T-cell (primary cell): ENCODE measurements at regions not wholly inside any gene's neighbourhood (a gene's known extent, or its start where the extent isn't known, plus 50 kb on each side); places are given as distances from the start of the nearest gene placed in this dataset.

Experiments
- ATAC-seq, 4 experiments: fragments of 200-7000 bp in 3 of 4; fragments of 150-1000 bp in 1 of 4; cut with Tn5 transposase; replicated peaks in 1 of 4; 1 replicate in 3 of 4; 2 replicates in 1 of 4; pipeline ENCODE4 v1.10.0; 2021; ENCODE audit warnings: moderate library complexity in 3 of 4, mild to moderate bottlenecking in 2 of 4, moderate number of reproducible peaks in 1 of 4
- CTCF ChIA-PET, 2 donors: fragments of 300-600 bp; sonication (Branson Sonifier 250); formaldehyde crosslinking; loops; one replicate each; lab custom pipeline; 2022; ENCODE audit warnings: antibody characterized with exemption in 2 of 2; lab: Charles Lee
- POLR2A ChIA-PET, 2 donors: fragments of 300-600 bp; sonication (Branson Sonifier 250); formaldehyde crosslinking; loops; one replicate each; lab custom pipeline; 2022; ENCODE audit warnings: antibody characterized with exemption in 2 of 2; lab: Charles Lee
- DNase-seq, 35 experiments: peaks; one replicate each; pipeline versions ENCODE4 v3.0.0 to v3.0.0-alpha.2; 2013 to 2023
- H3K27ac ChIP-seq: one replicate; pipeline ENCODE4 v1.5.1; 2013; ENCODE audit warnings: low read length
- H3K27me3 ChIP-seq, 2 experiments: replicated peaks in 1 of 2; 1 replicate in 1 of 2; 2 replicates in 1 of 2; pipeline versions ENCODE4 v1.6.1 to v1.7.0; 2013; ENCODE audit warnings: low read length in 1 of 2, mixed read lengths in 1 of 2; ENCODE audit not compliant: control insufficient read depth in 2 of 2, insufficient read depth in 2 of 2; ENCODE audit errors: extremely low read depth in 1 of 2
- H3K36me3 ChIP-seq, 2 donors: 1 replicate in 1 of 2; 2 replicates in 1 of 2; pipeline versions ENCODE4 v1.6.1 to v1.7.0; 2013; ENCODE audit warnings: low read length in 1 of 2; ENCODE audit not compliant: control insufficient read depth in 2 of 2, insufficient read depth in 1 of 2; ENCODE audit errors: extremely low read depth in 1 of 2
- H3K4me1 ChIP-seq, 2 experiments: 1 replicate in 1 of 2; 2 replicates in 1 of 2; pipeline versions ENCODE4 v1.6.1 to v1.7.0; 2013; ENCODE audit warnings: low read length in 2 of 2, mixed read lengths in 1 of 2; ENCODE audit not compliant: insufficient read depth in 2 of 2, control insufficient read depth in 1 of 2; ENCODE audit errors: extremely low read depth in 1 of 2
- H3K4me3 ChIP-seq, 2 donors: 1 replicate in 1 of 2; 2 replicates in 1 of 2; pipeline versions ENCODE4 v1.5.1 to v1.7.0; 2013; ENCODE audit warnings: mild to moderate bottlenecking in 2 of 2, low read length in 1 of 2, moderate library complexity in 1 of 2; ENCODE audit not compliant: control insufficient read depth in 1 of 2; ENCODE audit errors: extremely low read depth in 1 of 2
- H3K9me3 ChIP-seq: 2 replicates; pipeline ENCODE4 v1.7.0; 2013
- H3K27ac Mint-ChIP-seq, 2 donors: one replicate each; pipeline ENCODE4 v1.8.0; 2020 to 2021; ENCODE audit warnings: mild to moderate bottlenecking in 2 of 2, mixed read lengths in 2 of 2
- H3K27me3 Mint-ChIP-seq, 2 donors: one replicate each; pipeline ENCODE4 v1.8.0; 2021 to 2022; ENCODE audit warnings: mixed read lengths in 2 of 2
- H3K36me3 Mint-ChIP-seq: one replicate; pipeline ENCODE4 v1.8.0; 2021; ENCODE audit warnings: mixed read lengths
- H3K4me1 Mint-ChIP-seq, 3 donors: one replicate each; pipeline ENCODE4 v1.8.0; 2020 to 2022; ENCODE audit warnings: mixed read lengths in 3 of 3, mild to moderate bottlenecking in 1 of 3
- H3K4me3 Mint-ChIP-seq, 3 donors: one replicate each; pipeline ENCODE4 v1.8.0; 2020 to 2022; ENCODE audit warnings: mild to moderate bottlenecking in 3 of 3, mixed read lengths in 3 of 3, moderate library complexity in 3 of 3
- H3K9me3 Mint-ChIP-seq, 3 donors: one replicate each; pipeline ENCODE4 v1.8.0; 2020 to 2022; ENCODE audit warnings: mixed read lengths in 3 of 3
- WGBS: methylation state at CpG from one replicate; pipeline ENCODE4 v1.1.5; 2013; ENCODE audit warnings: missing lambda C conversion rate; ENCODE audit not compliant: insufficient coverage; 5-methylcytosine and 5-hydroxymethylcytosine counted together

DNA sequence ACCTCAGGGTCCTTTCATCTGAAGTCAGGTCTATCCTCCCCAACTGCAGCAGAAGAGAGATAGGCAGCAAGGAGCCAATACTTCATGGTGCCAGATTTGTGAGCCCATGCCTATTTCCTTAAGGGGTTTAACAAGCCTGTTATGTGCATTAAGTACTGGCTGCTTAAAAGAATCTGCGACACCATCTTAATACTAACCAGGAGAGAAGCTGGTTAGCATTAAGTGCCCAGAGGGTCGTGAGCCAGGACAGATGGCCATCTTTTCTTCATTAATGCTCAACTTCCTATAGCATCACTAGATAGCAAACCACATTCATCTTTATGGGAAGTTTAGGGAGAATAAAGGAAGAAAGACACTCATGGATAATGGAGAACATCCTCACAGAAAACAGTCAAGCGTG lies 289.1 kb downstream of the ETAA1 start:
- H3K27me3 Mint-ChIP-seq, result peaks cover 0 to 5% of the 10 kb centered on the region in 2 donors
- CTCF ChIA-PET, result no interaction called here
- no peaks in the 10 kb centered on the region for H3K36me3 ChIP-seq
- no peak overlapping the region for H3K4me3 Mint-ChIP-seq
- no peaks in the 10 kb centered on the region for H3K4me1 ChIP-seq
- no peaks in the 10 kb centered on the region for H3K9me3 ChIP-seq
- H3K27me3 ChIP-seq, result no peaks in the 10 kb centered on the region
- H3K4me1 Mint-ChIP-seq, result no peaks in the 10 kb centered on the region
- DNase-seq (no peak), ATAC-seq (no peak)
- no CpG with 5 or more reads among the region's 3 CpGs for WGBS
- H3K27ac ChIP-seq, result no peak overlapping the region
- H3K36me3 Mint-ChIP-seq, result no peaks in the 10 kb centered on the region
- POLR2A ChIA-PET, result no interaction called here
- no peak overlapping the region for H3K27ac Mint-ChIP-seq
- H3K4me3 ChIP-seq, result no peak overlapping the region
- no peaks in the 10 kb centered on the region for H3K9me3 Mint-ChIP-seq

DNA sequence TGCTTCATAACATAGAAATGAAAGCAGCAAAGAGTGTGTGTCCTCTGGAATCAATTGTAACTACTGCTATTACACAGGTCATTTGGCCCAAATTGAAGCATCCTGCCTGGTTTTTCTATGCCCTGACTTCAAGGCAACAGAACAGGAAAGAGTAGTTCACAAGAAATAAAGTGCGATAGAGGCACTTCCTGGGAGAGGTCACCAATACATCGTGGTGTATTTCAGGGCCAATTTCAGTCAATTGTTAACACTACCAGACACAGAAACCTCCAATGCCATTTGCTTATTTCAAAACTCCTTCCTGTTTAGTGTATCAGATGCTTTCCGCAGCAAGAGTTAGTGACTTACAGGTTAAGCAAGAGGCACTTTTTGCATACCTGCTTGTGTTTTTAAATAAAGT lies 292.1 kb downstream of the ETAA1 start:
- Histone ChIP-seq H3K27me3 (no peaks in the 10 kb centered on the region), H3K36me3 (no peaks in the 10 kb centered on the region), H3K4me1 (no peaks in the 10 kb centered on the region), H3K4me3 (no peak overlapping the region), H3K27ac (no peak overlapping the region), H3K9me3 (no peaks in the 10 kb centered on the region)
- H3K36me3 Mint-ChIP-seq, result no peaks in the 10 kb centered on the region
- ChIA-PET POLR2A (no interaction called here), CTCF (no interaction called here)
- no peak overlapping the region for H3K27ac Mint-ChIP-seq
- no peak overlapping the region for H3K4me3 Mint-ChIP-seq
- 40% methylated on average over 2 of the region's 3 CpGs for WGBS
- H3K9me3 Mint-ChIP-seq, result peaks cover 0 to 3% (median 0%) of the 10 kb centered on the region in 3 donors
- no peaks in the 10 kb centered on the region for H3K4me1 Mint-ChIP-seq
- DNase-seq (no peak), ATAC-seq (no peak)
- H3K27me3 Mint-ChIP-seq, result peaks cover 11 to 12% of the 10 kb centered on the region in 2 donors

DNA sequence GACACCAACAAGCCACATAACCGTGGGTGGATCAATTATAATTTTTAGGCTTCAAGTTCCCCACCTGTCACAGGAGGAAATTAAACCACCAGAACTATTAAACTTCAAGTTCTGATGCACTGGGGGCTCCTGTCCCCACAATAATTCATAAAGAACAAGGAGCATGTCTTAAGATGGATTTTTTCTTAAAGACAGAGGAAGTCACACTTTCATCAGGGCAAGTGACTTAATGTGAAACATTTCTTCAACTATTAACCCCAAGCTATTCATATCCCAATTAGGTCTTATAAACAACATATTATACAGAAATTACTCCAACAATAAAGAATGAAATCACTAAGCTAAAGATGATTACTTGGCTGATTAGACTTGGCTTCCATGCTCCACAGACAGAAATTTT lies 292.5 kb downstream of the ETAA1 start:
- H3K27me3 ChIP-seq, result no peaks in the 10 kb centered on the region
- Mint-ChIP-seq H3K9me3 (peaks cover 0 to 3% (median 0%) of the 10 kb centered on the region in 3 donors), H3K4me1 (no peaks in the 10 kb centered on the region), H3K4me3 (no peak overlapping the region), H3K36me3 (no peaks in the 10 kb centered on the region), H3K27me3 (peaks cover 13 to 14% of the 10 kb centered on the region in 2 donors), H3K27ac (no peak overlapping the region)
- no peaks in the 10 kb centered on the region for H3K4me1 ChIP-seq
- CTCF ChIA-PET, result no interaction called here
- WGBS, result 0% methylated on average over 1 of the region's 1 CpG
- no peak for DNase-seq
- no peak for ATAC-seq
- POLR2A ChIA-PET, result no interaction called here
- H3K9me3 ChIP-seq, result no peaks in the 10 kb centered on the region
- H3K27ac ChIP-seq, result no peak overlapping the region
- H3K36me3 ChIP-seq, result no peaks in the 10 kb centered on the region
- no peak overlapping the region for H3K4me3 ChIP-seq

DNA sequence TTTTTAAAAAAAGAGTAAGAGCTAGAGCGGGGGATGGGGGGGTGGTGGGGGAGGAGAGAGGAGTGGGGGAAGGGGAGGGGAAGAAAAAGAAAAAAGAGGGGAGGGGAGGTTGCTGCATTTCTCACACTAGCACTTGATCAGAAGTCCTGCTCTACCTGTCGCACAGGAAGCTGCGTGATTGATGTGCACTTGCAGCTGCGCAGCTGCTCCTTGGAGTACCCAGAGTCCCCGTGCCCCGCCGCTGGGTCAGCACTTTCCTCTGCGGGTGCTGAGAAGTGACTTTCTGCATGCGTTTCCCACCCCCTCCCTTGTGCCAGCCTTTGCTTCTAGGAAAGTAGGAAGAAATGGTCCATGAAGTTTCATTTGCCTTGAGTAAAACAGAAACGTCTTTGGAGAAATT lies 297.3 kb downstream of the ETAA1 start:
- ChIA-PET POLR2A (no interaction called here), CTCF (interaction anchor here in 1 of 2 donors (0.7 kb wide), 1 partner anchor 10 kb away, joined by 4 read pairs; no protein-coding TSS in a partner anchor)
- no peaks in the 10 kb centered on the region for H3K36me3 Mint-ChIP-seq
- H3K27ac ChIP-seq, result no peak overlapping the region
- H3K9me3 Mint-ChIP-seq, result peaks cover 0 to 3% (median 0%) of the 10 kb centered on the region in 3 donors
- ATAC-seq, result no peak
- 21% methylated on average over 3 of the region's 10 CpGs for WGBS
- no peak overlapping the region for H3K4me3 ChIP-seq
- H3K27me3 Mint-ChIP-seq, result peaks cover 16 to 24% of the 10 kb centered on the region in 2 donors
- no peaks in the 10 kb centered on the region for H3K36me3 ChIP-seq
- no peaks in the 10 kb centered on the region for H3K9me3 ChIP-seq
- H3K4me1 Mint-ChIP-seq, result no peaks in the 10 kb centered on the region
- H3K27me3 ChIP-seq, result peaks cover 0 to 2% of the 10 kb centered on the region in 2 experiments
- H3K4me3 Mint-ChIP-seq, result no peak overlapping the region
- no peak overlapping the region for H3K27ac Mint-ChIP-seq
- no peak for DNase-seq
- H3K4me1 ChIP-seq, result no peaks in the 10 kb centered on the region

DNA sequence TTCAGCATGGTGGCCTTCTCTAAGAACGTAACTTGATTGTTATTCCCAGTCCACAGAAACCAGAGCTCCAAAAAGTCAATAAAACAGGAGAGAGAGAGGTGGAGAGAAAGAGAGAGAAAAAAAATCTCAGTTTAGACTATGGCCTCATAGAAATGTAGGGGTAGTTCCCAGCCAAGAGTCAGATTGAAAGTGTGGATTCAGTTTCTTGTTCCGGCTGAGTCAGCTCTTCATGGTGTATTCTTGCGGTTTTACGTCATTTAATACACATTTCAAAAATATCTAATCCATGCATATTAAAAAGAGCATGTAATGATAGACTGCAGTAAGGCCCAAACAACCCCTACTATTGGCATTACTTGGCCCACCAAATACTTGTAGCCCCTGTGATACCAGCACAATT lies 303.9 kb downstream of the ETAA1 start:
- DNase-seq, result no peak
- Histone ChIP-seq H3K4me1 (no peaks in the 10 kb centered on the region), H3K9me3 (no peaks in the 10 kb centered on the region), H3K27me3 (no peaks in the 10 kb centered on the region), H3K4me3 (no peak overlapping the region), H3K27ac (no peak overlapping the region), H3K36me3 (no peaks in the 10 kb centered on the region)
- no peak overlapping the region for H3K27ac Mint-ChIP-seq
- H3K36me3 Mint-ChIP-seq, result no peaks in the 10 kb centered on the region
- CTCF ChIA-PET, result no interaction called here
- H3K9me3 Mint-ChIP-seq, result peaks cover 0 to 6% (median 0%) of the 10 kb centered on the region in 3 donors
- H3K4me3 Mint-ChIP-seq, result no peak overlapping the region
- H3K27me3 Mint-ChIP-seq, result peaks cover 0 to 6% of the 10 kb centered on the region in 2 donors
- no peak for ATAC-seq
- WGBS, result no CpG with 5 or more reads among the region's 4 CpGs
- POLR2A ChIA-PET, result no interaction called here
- no peaks in the 10 kb centered on the region for H3K4me1 Mint-ChIP-seq

DNA sequence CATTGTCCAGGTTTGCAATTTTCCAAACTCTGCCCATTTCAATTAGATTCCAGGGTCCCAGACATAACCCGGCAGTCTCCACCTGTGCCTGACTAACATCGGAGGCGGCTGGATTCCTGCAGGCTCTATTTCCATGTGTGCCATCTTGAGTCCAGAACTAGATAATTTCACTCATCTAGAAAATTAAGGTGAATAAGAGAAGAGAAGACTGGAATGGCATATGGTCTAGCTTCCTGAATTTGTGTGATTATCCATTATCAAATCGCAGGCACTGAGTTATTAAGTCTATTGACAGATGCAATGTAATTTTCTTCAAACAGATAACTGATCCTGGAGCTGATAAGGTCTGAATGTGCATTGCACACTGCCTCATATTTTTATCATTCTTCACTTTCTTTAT lies 305.2 kb downstream of the ETAA1 start:
- Histone ChIP-seq H3K4me3 (no peak overlapping the region), H3K9me3 (no peaks in the 10 kb centered on the region), H3K36me3 (no peaks in the 10 kb centered on the region), H3K4me1 (no peaks in the 10 kb centered on the region), H3K27ac (no peak overlapping the region), H3K27me3 (no peaks in the 10 kb centered on the region)
- Mint-ChIP-seq H3K27ac (no peak overlapping the region), H3K36me3 (no peaks in the 10 kb centered on the region), H3K4me3 (no peak overlapping the region), H3K27me3 (peaks cover 0 to 5% of the 10 kb centered on the region in 2 donors), H3K9me3 (peaks cover 0 to 6% (median 0%) of the 10 kb centered on the region in 3 donors), H3K4me1 (no peaks in the 10 kb centered on the region)
- WGBS, result no CpG with 5 or more reads among the region's 4 CpGs
- ChIA-PET CTCF (no interaction called here), POLR2A (no interaction called here)
- DNase-seq, result no peak
- ATAC-seq, result no peak

DNA sequence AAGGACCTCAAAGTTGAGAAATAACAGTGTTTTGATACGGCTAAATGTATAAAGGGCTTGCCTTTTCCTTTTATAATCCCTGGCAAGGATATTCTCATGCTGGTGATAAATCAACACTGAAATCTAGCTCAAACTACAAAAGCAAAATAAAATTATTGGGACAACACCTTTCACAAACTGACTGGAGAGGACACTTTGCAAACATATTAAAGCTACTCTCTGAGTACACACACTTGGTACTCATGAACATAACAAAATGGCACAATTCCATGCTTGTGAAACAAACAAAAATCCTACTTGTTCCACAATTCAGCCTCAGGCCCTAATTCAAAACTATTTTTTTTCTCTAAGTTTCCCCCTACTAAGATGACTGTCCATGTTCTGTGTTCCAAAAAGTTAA lies 305.8 kb downstream of the ETAA1 start:
- Histone ChIP-seq H3K27ac (no peak overlapping the region), H3K9me3 (no peaks in the 10 kb centered on the region), H3K4me3 (no peak overlapping the region), H3K4me1 (no peaks in the 10 kb centered on the region), H3K27me3 (no peaks in the 10 kb centered on the region), H3K36me3 (no peaks in the 10 kb centered on the region)
- H3K27me3 Mint-ChIP-seq, result peaks cover 0 to 4% of the 10 kb centered on the region in 2 donors
- H3K27ac Mint-ChIP-seq, result no peak overlapping the region
- ChIA-PET POLR2A (no interaction called here), CTCF (no interaction called here)
- WGBS, result no CpG with 5 or more reads among the region's 1 CpG
- DNase-seq (no peak), ATAC-seq (no peak)
- no peaks in the 10 kb centered on the region for H3K36me3 Mint-ChIP-seq
- H3K4me1 Mint-ChIP-seq, result no peaks in the 10 kb centered on the region
- H3K4me3 Mint-ChIP-seq, result no peak overlapping the region
- peaks cover 0 to 6% (median 0%) of the 10 kb centered on the region in 3 donors for H3K9me3 Mint-ChIP-seq
